ENCODE measurements at regions not wholly inside any gene's neighbourhood (a gene's known extent, or its start where the extent isn't known, plus 50 kb on each side); places are given as distances from the start of the nearest gene placed in this dataset.

GRCh38 chr14:38139926-38140325 lies 67.8 kb upstream of the SSTR1 start:
- no peak for TF ChIP-seq CBFB (CRISPR knock-in tag; IDR thresholded peaks at IDR 0.05; ENCODE audit: low read depth)
- TF ChIP-seq, protein P1, sequence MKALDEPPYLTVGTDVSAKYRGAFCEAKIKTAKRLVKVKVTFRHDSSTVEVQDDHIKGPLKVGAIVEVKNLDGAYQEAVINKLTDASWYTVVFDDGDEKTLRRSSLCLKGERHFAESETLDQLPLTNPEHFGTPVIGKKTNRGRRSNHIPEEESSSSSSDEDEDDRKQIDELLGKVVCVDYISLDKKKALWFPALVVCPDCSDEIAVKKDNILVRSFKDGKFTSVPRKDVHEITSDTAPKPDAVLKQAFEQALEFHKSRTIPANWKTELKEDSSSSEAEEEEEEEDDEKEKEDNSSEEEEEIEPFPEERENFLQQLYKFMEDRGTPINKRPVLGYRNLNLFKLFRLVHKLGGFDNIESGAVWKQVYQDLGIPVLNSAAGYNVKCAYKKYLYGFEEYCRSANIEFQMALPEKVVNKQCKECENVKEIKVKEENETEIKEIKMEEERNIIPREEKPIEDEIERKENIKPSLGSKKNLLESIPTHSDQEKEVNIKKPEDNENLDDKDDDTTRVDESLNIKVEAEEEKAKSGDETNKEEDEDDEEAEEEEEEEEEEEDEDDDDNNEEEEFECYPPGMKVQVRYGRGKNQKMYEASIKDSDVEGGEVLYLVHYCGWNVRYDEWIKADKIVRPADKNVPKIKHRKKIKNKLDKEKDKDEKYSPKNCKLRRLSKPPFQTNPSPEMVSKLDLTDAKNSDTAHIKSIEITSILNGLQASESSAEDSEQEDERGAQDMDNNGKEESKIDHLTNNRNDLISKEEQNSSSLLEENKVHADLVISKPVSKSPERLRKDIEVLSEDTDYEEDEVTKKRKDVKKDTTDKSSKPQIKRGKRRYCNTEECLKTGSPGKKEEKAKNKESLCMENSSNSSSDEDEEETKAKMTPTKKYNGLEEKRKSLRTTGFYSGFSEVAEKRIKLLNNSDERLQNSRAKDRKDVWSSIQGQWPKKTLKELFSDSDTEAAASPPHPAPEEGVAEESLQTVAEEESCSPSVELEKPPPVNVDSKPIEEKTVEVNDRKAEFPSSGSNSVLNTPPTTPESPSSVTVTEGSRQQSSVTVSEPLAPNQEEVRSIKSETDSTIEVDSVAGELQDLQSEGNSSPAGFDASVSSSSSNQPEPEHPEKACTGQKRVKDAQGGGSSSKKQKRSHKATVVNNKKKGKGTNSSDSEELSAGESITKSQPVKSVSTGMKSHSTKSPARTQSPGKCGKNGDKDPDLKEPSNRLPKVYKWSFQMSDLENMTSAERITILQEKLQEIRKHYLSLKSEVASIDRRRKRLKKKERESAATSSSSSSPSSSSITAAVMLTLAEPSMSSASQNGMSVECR (CRISPR knock-in tag; IDR thresholded peaks at IDR 0.05; ENCODE audit: borderline replicate concordance), result no peak
- TF ChIP-seq, protein P2, sequence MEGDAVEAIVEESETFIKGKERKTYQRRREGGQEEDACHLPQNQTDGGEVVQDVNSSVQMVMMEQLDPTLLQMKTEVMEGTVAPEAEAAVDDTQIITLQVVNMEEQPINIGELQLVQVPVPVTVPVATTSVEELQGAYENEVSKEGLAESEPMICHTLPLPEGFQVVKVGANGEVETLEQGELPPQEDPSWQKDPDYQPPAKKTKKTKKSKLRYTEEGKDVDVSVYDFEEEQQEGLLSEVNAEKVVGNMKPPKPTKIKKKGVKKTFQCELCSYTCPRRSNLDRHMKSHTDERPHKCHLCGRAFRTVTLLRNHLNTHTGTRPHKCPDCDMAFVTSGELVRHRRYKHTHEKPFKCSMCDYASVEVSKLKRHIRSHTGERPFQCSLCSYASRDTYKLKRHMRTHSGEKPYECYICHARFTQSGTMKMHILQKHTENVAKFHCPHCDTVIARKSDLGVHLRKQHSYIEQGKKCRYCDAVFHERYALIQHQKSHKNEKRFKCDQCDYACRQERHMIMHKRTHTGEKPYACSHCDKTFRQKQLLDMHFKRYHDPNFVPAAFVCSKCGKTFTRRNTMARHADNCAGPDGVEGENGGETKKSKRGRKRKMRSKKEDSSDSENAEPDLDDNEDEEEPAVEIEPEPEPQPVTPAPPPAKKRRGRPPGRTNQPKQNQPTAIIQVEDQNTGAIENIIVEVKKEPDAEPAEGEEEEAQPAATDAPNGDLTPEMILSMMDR (IDR thresholded peaks at IDR 0.05), result no peak
- TF ChIP-seq ZNF138 (CRISPR knock-in tag; conservative IDR thresholded peaks at IDR 0.05), result no peak
- TF ChIP-seq GRHL2 (CRISPR knock-in tag; IDR thresholded peaks at IDR 0.05; ENCODE audit: insufficient replicate concordance, severe bottlenecking), result no peak
- TF ChIP-seq GTF2I (CRISPR knock-in tag; conservative IDR thresholded peaks at IDR 0.05), result no peak
- TF ChIP-seq NR3C1 (CRISPR knock-in tag; conservative IDR thresholded peaks at IDR 0.05; ENCODE audit: low read depth), result no peak
- TF ChIP-seq ZNF423 (CRISPR knock-in tag; IDR thresholded peaks at IDR 0.05), result no peak
- TF ChIP-seq ZNF219 (CRISPR knock-in tag; IDR thresholded peaks at IDR 0.05; ENCODE audit: borderline replicate concordance), result no peak
- TF ChIP-seq, protein P3, sequence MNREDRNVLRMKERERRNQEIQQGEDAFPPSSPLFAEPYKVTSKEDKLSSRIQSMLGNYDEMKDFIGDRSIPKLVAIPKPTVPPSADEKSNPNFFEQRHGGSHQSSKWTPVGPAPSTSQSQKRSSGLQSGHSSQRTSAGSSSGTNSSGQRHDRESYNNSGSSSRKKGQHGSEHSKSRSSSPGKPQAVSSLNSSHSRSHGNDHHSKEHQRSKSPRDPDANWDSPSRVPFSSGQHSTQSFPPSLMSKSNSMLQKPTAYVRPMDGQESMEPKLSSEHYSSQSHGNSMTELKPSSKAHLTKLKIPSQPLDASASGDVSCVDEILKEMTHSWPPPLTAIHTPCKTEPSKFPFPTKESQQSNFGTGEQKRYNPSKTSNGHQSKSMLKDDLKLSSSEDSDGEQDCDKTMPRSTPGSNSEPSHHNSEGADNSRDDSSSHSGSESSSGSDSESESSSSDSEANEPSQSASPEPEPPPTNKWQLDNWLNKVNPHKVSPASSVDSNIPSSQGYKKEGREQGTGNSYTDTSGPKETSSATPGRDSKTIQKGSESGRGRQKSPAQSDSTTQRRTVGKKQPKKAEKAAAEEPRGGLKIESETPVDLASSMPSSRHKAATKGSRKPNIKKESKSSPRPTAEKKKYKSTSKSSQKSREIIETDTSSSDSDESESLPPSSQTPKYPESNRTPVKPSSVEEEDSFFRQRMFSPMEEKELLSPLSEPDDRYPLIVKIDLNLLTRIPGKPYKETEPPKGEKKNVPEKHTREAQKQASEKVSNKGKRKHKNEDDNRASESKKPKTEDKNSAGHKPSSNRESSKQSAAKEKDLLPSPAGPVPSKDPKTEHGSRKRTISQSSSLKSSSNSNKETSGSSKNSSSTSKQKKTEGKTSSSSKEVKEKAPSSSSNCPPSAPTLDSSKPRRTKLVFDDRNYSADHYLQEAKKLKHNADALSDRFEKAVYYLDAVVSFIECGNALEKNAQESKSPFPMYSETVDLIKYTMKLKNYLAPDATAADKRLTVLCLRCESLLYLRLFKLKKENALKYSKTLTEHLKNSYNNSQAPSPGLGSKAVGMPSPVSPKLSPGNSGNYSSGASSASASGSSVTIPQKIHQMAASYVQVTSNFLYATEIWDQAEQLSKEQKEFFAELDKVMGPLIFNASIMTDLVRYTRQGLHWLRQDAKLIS (CRISPR knock-in tag; IDR thresholded peaks at IDR 0.05; ENCODE audit: borderline replicate concordance), result no peak
- no peak for TF ChIP-seq MXD4 (CRISPR knock-in tag; IDR thresholded peaks at IDR 0.05; ENCODE audit: borderline replicate concordance)
- Mint-ChIP-seq H3K36me3 (no peaks in the 10 kb centered on the region), H3K9me3 (no peaks in the 10 kb centered on the region; the same call in 1 of the 2 replicates), H3K4me3 (no peak overlapping the region), H3K4me1 (peaks cover 48% of the 10 kb centered on the region), H3K27me3 (ENCODE audit: low read depth) (no peaks in the 10 kb centered on the region; the same call in 1 of the 2 replicates), H3K27ac (no peak overlapping the region)
- CTCF ChIA-PET, result no interaction called here
- DNase-seq (ENCODE audit: low spot score) (no peak), ATAC-seq (no peak)
- POLR2A ChIA-PET, result no interaction called here

GRCh38 chr14:38143170-38143569 lies 64.5 kb upstream of the SSTR1 start:
- Mint-ChIP-seq H3K9me3 (no peaks in the 10 kb centered on the region; the same call in 1 of the 2 replicates), H3K4me1 (peaks cover 45% of the 10 kb centered on the region), H3K36me3 (no peaks in the 10 kb centered on the region), H3K27ac (peak overlapping the region; percentile 69), H3K27me3 (ENCODE audit: low read depth) (peaks cover 4% of the 10 kb centered on the region), H3K4me3 (peak overlapping the region; percentile 20)
- CTCF ChIA-PET, result no interaction called here
- DNase-seq (ENCODE audit: low spot score), result no peak
- ATAC-seq, result no peak
- TF ChIP-seq ZNF232 (CRISPR knock-in tag; IDR thresholded peaks at IDR 0.05) (no peak), ATF3 (CRISPR knock-in tag; conservative IDR thresholded peaks at IDR 0.05) (no peak), E2F1 (CRISPR knock-in tag; IDR thresholded peaks at IDR 0.05) (no peak), NR3C1 (CRISPR knock-in tag; conservative IDR thresholded peaks at IDR 0.05; ENCODE audit: low read depth) (no peak), EMX1 (CRISPR knock-in tag; IDR thresholded peaks at IDR 0.05) (no peak), HMGA2 (CRISPR knock-in tag; IDR thresholded peaks at IDR 0.05) (no peak), SMAD4 (CRISPR knock-in tag; IDR thresholded peaks at IDR 0.05) (no peak), PRRX2 (CRISPR knock-in tag; IDR thresholded peaks at IDR 0.05) (no peak)
- TF ChIP-seq, protein P4, sequence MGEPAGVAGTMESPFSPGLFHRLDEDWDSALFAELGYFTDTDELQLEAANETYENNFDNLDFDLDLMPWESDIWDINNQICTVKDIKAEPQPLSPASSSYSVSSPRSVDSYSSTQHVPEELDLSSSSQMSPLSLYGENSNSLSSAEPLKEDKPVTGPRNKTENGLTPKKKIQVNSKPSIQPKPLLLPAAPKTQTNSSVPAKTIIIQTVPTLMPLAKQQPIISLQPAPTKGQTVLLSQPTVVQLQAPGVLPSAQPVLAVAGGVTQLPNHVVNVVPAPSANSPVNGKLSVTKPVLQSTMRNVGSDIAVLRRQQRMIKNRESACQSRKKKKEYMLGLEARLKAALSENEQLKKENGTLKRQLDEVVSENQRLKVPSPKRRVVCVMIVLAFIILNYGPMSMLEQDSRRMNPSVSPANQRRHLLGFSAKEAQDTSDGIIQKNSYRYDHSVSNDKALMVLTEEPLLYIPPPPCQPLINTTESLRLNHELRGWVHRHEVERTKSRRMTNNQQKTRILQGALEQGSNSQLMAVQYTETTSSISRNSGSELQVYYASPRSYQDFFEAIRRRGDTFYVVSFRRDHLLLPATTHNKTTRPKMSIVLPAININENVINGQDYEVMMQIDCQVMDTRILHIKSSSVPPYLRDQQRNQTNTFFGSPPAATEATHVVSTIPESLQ (CRISPR knock-in tag; IDR thresholded peaks at IDR 0.05), result no peak
- POLR2A ChIA-PET, result no interaction called here

All from WTC11 (cell line).